Keratinocyte (primary cell): ENCODE measurements at regions not wholly inside any gene's neighbourhood (a gene's known extent, or its start where the extent isn't known, plus 50 kb on each side); places are given as distances from the start of the nearest gene placed in this dataset.

Experiments
- EZH2 ChIP-seq: IDR thresholded peaks from one replicate; pipeline ENCODE4 v1.6.1; 2012; ENCODE audit warnings: inconsistent platforms, mild to moderate bottlenecking, low read length, moderate library complexity
- TF ChIP-seq, protein P1 (sequence below), 3 experiments: IDR thresholded peaks in 1 of 3; conservative IDR thresholded peaks in 1 of 3; optimal IDR thresholded peaks in 1 of 3; 2 replicates in 2 of 3; 3 replicates in 1 of 3; pipeline versions ENCODE3 to v1.5.1; 2011; ENCODE audit warnings: low read length in 3 of 3, mild to moderate bottlenecking in 3 of 3, moderate library complexity in 2 of 3, control low read depth in 1 of 3, inconsistent platforms in 1 of 3; ENCODE audit not compliant: insufficient read depth in 2 of 3; ENCODE audit errors: extremely low read depth in 1 of 3

DNA sequence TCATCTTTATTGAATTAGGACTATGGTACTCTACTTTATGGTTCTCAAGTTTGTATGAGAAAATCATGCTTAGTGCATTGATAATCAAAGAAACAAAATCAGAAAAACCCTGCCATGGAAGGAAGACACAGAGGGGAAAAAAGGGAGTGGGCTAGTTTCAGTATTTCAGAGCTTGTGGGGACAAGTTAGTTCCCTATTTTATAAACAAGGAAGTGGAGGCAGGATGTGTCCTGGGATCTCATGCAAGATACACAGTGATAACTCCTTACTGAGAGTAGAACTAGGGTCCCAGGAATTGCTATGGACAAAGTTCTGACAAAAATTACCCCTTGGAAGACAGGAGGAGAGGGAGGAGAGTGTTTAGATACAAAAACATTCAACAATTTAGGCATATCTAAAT, 1277.3 kb downstream of the UQCRFS1 start:
- TF ChIP-seq, protein P1, sequence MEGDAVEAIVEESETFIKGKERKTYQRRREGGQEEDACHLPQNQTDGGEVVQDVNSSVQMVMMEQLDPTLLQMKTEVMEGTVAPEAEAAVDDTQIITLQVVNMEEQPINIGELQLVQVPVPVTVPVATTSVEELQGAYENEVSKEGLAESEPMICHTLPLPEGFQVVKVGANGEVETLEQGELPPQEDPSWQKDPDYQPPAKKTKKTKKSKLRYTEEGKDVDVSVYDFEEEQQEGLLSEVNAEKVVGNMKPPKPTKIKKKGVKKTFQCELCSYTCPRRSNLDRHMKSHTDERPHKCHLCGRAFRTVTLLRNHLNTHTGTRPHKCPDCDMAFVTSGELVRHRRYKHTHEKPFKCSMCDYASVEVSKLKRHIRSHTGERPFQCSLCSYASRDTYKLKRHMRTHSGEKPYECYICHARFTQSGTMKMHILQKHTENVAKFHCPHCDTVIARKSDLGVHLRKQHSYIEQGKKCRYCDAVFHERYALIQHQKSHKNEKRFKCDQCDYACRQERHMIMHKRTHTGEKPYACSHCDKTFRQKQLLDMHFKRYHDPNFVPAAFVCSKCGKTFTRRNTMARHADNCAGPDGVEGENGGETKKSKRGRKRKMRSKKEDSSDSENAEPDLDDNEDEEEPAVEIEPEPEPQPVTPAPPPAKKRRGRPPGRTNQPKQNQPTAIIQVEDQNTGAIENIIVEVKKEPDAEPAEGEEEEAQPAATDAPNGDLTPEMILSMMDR (optimal IDR thresholded peaks at IDR 0.05 in 1 of 3, IDR thresholded peaks at IDR 0.05 in 1 of 3, conservative IDR thresholded peaks at IDR 0.05 in 1 of 3; ENCODE audit: extremely low read depth in 1 of 3, insufficient read depth in 2 of 3, low read length in 3 of 3), result no peak
- no peak for TF ChIP-seq EZH2
